SJCRH30 (cell line): ENCODE measurements at regions not wholly inside any gene's neighbourhood (a gene's known extent, or its start where the extent isn't known, plus 50 kb on each side); places are given as distances from the start of the nearest gene placed in this dataset.

Source experiments
- DNase-seq, 2 experiments: peaks; one replicate each; pipeline ENCODE4 v3.0.0-alpha.2; 2015 to 2020
- H3K27ac ChIP-seq: fragments of 250-450 bp; sonication (Bioruptor Pico); 2 replicates; pipeline ENCODE4 v1.5.1; 2020; ENCODE audit warnings: mild to moderate bottlenecking, moderate library complexity
- H3K27me3 ChIP-seq: fragments of 250-450 bp; sonication (Bioruptor Pico); 2 replicates; pipeline ENCODE4 v1.5.1; 2020; ENCODE audit warnings: mild to moderate bottlenecking, moderate library complexity
- H3K36me3 ChIP-seq: fragments of 250-450 bp; sonication (Bioruptor Pico); 2 replicates; pipeline ENCODE4 v1.5.1; 2020; ENCODE audit warnings: mild to moderate bottlenecking, moderate library complexity
- H3K4me1 ChIP-seq: fragments of 250-450 bp; sonication (Bioruptor Pico); 2 replicates; pipeline ENCODE4 v1.5.1; 2020; ENCODE audit warnings: mild to moderate bottlenecking, moderate library complexity
- H3K4me3 ChIP-seq: fragments of 250-450 bp; sonication (Bioruptor Pico); 2 replicates; pipeline ENCODE4 v1.5.1; 2020; ENCODE audit warnings: mild to moderate bottlenecking, moderate library complexity
- H3K9me3 ChIP-seq: fragments of 250-450 bp; sonication (Bioruptor Pico); replicated peaks from 2 replicates; pipeline ENCODE4 v1.5.1; 2020; ENCODE audit warnings: mild to moderate bottlenecking, moderate library complexity

DNA sequence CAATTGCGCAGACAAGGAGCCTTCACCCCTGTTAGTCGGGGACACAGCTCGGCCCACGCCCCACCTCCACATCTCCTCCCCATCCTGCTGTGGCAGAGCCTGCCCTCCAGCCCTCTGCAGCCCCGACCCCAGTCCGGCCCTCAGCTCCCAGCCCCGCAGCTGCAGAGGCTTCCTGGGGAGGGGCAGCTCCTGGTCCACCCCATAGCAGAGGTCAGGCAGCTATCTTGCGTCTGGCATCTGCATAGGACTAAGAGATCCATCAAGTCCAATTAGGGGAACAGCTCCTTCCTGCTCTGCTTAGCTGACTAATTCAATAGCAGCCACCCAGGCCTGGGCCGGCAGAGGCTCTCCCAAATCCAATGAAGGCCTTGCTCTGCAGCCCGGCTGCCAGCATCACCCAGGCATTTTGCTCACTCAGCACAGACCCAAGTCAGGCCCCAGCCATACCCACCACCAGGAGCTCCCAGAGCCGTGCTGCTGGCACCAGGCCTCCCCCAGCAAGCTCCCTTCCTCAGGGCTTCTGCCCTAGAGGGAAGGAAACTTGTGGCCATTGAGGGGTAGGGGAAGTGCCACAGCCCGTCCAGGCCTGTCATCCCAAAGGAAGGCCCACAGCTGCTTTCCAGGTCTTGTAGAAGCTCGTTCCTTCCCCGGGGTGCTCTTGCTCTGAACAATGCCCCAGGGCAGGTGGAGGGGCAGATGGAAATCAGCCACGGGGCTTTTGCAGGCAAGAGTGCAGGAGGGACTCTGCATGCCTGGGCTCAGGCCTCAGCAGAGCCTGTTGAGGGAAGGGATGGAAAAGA, 106.2 kb upstream of the RET start:
- Histone ChIP-seq H3K27me3 (no peaks in the 10 kb centered on the region), H3K9me3 (no peaks in the 10 kb centered on the region), H3K27ac (no peak overlapping the region), H3K36me3 (no peaks in the 10 kb centered on the region), H3K4me3 (no peak overlapping the region), H3K4me1 (no peaks in the 10 kb centered on the region)
- DNase-seq = no peak

- Histone ChIP-seq H3K4me3 (no peak overlapping the region), H3K4me1 (no peaks in the 10 kb centered on the region), H3K36me3 (no peaks in the 10 kb centered on the region), H3K27ac (no peak overlapping the region), H3K9me3 (no peaks in the 10 kb centered on the region), H3K27me3 (no peaks in the 10 kb centered on the region)
- DNase-seq = no peak
Measured at GRCh38 chr10:42971251-42971599, 105.6 kb upstream of the RET start.

- no peak overlapping the region for H3K27ac ChIP-seq
Measured at GRCh38 chr10:42972946-42973345, 103.9 kb upstream of the RET start.

GRCh38 chr10:42973411-42973810, 103.5 kb upstream of the RET start:
- no peaks in the 10 kb centered on the region for H3K27me3 ChIP-seq
- no peaks in the 10 kb centered on the region for H3K9me3 ChIP-seq
- no peak for DNase-seq
- H3K4me3 ChIP-seq = no peak overlapping the region
- no peaks in the 10 kb centered on the region for H3K36me3 ChIP-seq
- H3K4me1 ChIP-seq = no peaks in the 10 kb centered on the region
- no peak overlapping the region for H3K27ac ChIP-seq

More at GRCh38 chr10:42972946-42973345, 103.9 kb upstream of the RET start:
- H3K4me3 ChIP-seq = no peak overlapping the region
- H3K4me1 ChIP-seq = no peaks in the 10 kb centered on the region
- H3K27me3 ChIP-seq = no peaks in the 10 kb centered on the region
- no peaks in the 10 kb centered on the region for H3K36me3 ChIP-seq
- no peaks in the 10 kb centered on the region for H3K9me3 ChIP-seq
- DNase-seq = no peak

GRCh38 chr10:42973870-42974692, 102.8 kb upstream of the RET start:
- H3K4me1 ChIP-seq = no peaks in the 10 kb centered on the region
- H3K27ac ChIP-seq = no peak overlapping the region
- no peaks in the 10 kb centered on the region for H3K9me3 ChIP-seq
- no peaks in the 10 kb centered on the region for H3K36me3 ChIP-seq
- no peak for DNase-seq
- H3K4me3 ChIP-seq = no peak overlapping the region
- H3K27me3 ChIP-seq = no peaks in the 10 kb centered on the region

DNA sequence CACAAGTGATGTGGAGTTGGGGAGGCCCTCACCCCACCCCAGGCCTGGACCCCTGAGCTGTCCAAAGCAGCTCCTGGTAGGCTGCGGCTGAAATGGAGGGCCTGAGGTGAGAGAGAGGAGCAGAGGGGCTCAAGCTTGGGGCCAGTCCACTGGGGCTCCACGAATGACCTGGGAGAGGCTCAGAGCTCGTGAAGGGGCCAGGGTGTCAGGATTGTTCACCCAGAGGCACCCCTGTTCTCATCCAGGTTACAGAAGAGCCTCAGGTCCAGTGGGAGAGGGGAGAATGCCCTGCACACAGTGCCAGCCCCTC, 102.2 kb upstream of the RET start:
- DNase-seq = no peak

DNA sequence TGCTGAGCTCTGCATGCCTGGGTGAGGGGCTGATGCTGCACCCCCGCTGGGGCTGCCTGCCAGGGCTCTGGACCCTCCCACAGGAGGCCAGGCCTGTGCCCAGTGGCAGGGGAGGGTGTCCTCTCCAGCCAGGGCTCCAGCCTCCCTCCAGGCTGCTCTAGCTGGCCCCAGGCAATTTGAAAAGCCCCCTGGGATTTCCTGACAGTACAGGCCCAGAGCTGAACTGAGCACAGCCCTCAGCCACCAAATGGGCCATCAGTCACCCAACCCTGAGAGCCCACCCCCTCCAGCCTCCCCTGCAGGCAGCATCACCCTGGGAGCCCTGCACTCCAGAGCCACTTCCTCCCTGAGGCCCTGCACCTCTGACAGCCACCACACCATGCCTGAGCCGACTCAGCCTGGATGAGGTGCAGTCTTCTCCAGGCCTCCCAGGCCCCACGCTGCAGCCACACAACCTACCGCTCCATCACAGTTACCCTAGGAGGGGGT, 101.8 kb upstream of the RET start:
- Histone ChIP-seq H3K27ac (no peak overlapping the region), H3K27me3 (no peaks in the 10 kb centered on the region), H3K4me3 (no peak overlapping the region), H3K4me1 (no peaks in the 10 kb centered on the region), H3K36me3 (no peaks in the 10 kb centered on the region), H3K9me3 (no peaks in the 10 kb centered on the region)
- DNase-seq = no peak

More for the DNA sequence above, 102.2 kb upstream of the RET start:
- Histone ChIP-seq H3K36me3 (no peaks in the 10 kb centered on the region), H3K4me1 (no peaks in the 10 kb centered on the region), H3K4me3 (no peak overlapping the region), H3K9me3 (no peaks in the 10 kb centered on the region), H3K27me3 (no peaks in the 10 kb centered on the region), H3K27ac (no peak overlapping the region)

DNA sequence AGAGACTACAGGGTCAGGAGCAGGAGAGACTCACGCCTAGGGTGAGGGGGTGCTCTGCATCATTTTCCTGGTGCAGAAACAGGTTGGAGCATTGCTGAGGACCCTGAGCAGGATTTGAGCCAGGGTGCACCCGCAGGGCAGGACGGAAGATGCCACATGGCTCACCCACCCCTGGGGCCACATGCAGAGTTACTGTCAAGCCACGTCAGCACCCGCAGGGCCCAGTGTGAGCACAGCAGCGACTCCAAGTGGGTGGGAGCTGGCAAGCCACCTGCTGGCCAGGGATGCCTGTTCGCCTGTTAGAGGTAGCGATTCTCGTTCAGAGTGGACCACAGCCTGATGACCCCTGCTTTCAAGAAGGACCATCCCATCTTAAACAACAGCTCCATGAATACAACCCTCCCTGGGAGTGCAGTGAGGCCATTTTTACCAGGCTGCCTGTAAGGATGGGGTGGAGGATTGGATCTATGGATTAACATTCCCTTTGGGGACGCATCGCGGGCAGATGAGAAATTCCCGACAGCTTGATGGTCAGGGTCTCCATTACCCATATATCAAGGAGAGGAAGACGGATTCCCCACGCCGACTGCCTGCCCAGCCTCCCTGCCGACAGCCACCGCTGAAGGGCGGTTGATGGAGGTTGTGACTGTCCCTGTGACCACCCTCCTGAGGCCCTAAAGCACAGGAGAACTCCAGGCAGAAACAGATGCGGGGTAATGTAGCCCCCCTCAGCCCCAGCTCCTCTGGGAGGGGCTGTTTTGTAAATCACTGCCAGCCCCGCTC, 101.1 kb upstream of the RET start:
- Histone ChIP-seq H3K9me3 (no peaks in the 10 kb centered on the region), H3K36me3 (no peaks in the 10 kb centered on the region), H3K27me3 (no peaks in the 10 kb centered on the region), H3K27ac (no peak overlapping the region), H3K4me3 (no peak overlapping the region), H3K4me1 (no peaks in the 10 kb centered on the region)
- no peak for DNase-seq

GRCh38 chr10:42976351-42977031, 100.4 kb upstream of the RET start:
- no peak overlapping the region for H3K27ac ChIP-seq
- DNase-seq = no peak
- no peaks in the 10 kb centered on the region for H3K4me1 ChIP-seq
- H3K36me3 ChIP-seq = no peaks in the 10 kb centered on the region
- no peaks in the 10 kb centered on the region for H3K27me3 ChIP-seq
- H3K9me3 ChIP-seq = no peaks in the 10 kb centered on the region
- H3K4me3 ChIP-seq = no peak overlapping the region

DNA sequence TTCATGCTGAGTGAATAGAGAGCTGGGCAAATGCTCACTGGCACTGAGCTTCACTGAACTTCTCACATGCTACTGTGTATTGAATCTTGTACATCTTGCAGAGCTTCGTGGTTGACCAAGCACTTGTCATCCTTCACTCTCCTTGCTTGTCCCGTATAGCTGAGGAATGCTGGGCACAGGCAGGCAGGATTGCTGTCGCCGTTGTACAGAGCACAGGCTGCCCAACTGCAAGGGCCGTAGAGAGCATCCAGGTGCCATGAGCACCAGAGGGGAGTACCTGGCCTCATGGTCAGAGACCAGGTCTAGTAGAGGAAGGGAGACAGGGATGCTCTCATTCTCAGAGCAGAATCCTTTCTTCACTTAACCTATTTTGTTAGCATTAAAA, 99.8 kb upstream of the RET start:
- Histone ChIP-seq H3K9me3 (no peaks in the 10 kb centered on the region), H3K4me1 (no peaks in the 10 kb centered on the region), H3K27ac (no peak overlapping the region), H3K36me3 (no peaks in the 10 kb centered on the region), H3K4me3 (no peak overlapping the region), H3K27me3 (no peaks in the 10 kb centered on the region)
- no peak for DNase-seq

GRCh38 chr10:42979181-42979580, 97.7 kb upstream of the RET start:
- no peak overlapping the region for H3K4me3 ChIP-seq
- no peaks in the 10 kb centered on the region for H3K36me3 ChIP-seq
- H3K27me3 ChIP-seq = no peaks in the 10 kb centered on the region
- no peak overlapping the region for H3K27ac ChIP-seq
- no peaks in the 10 kb centered on the region for H3K4me1 ChIP-seq
- no peak for DNase-seq
- no peaks in the 10 kb centered on the region for H3K9me3 ChIP-seq

- Histone ChIP-seq H3K27ac (no peak overlapping the region), H3K27me3 (no peaks in the 10 kb centered on the region), H3K4me3 (no peak overlapping the region), H3K36me3 (no peaks in the 10 kb centered on the region), H3K4me1 (no peaks in the 10 kb centered on the region), H3K9me3 (no peaks in the 10 kb centered on the region)
- no peak for DNase-seq
Measured at GRCh38 chr10:42979721-42980467, 97.0 kb upstream of the RET start.

- Histone ChIP-seq H3K27ac (no peak overlapping the region), H3K36me3 (no peaks in the 10 kb centered on the region), H3K4me3 (no peak overlapping the region), H3K4me1 (no peaks in the 10 kb centered on the region), H3K27me3 (no peaks in the 10 kb centered on the region), H3K9me3 (no peaks in the 10 kb centered on the region)
- no peak for DNase-seq
Measured at GRCh38 chr10:42980553-42981357, 96.1 kb upstream of the RET start.
